ENCODE measurements at regions not wholly inside any gene's neighbourhood (a gene's known extent, or its start where the extent isn't known, plus 50 kb on each side); places are given as distances from the start of the nearest gene placed in this dataset.

DNA sequence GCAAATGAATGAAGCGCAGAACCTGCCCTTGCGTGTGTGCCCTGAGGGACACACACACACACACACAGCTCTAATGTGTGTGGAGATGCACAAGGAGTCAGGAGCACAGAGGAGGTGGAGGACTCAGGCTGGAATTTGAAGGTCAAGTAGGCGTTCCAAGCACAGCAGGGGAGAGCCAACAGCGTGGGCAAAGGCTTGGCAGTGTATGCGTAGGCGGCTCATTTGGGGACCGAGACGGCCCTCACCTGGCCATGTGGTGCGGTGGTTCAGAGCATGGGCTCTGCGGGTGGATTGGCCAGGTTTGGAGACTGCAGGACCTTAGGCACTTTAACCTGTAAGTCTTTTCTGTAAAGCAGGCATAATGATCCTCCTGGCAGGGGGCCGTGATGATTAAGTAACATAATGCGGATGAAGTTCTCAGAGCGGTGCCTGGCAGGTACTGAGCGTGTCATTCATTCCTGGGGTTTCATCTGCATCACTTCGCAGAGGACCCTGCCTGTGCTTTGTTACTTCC, 69.5 kb upstream of the SLC24A4 start:
- TF ChIP-seq SP7 (tag by site-specific recombination; IDR thresholded peaks at IDR 0.05) (peak; percentile 86), ZIC2 (tag by site-specific recombination; IDR thresholded peaks at IDR 0.05) (peak; percentile 81), SP2 (tag by site-specific recombination; IDR thresholded peaks at IDR 0.05) (0 out of 2 replicates have a peak, but pooled peaks have one; percentile 22), ZFHX2 (tag by site-specific recombination; conservative IDR thresholded peaks at IDR 0.05) (peak; percentile 99), ZEB2 (tag by site-specific recombination; IDR thresholded peaks at IDR 0.05) (no peak), ZNF549 (tag by site-specific recombination; IDR thresholded peaks at IDR 0.05) (peak; percentile 62; the same call in 1 of the 2 replicates), KLF8 (tag by site-specific recombination; IDR thresholded peaks at IDR 0.05) (0 out of 2 replicates have a peak, but pooled peaks have one; percentile 22), BCL11A (tag by site-specific recombination; IDR thresholded peaks at IDR 0.05; ENCODE audit: low read depth) (0 out of 2 replicates have a peak, but pooled peaks have one; percentile 28), BCL11B (tag by site-specific recombination; IDR thresholded peaks at IDR 0.05; ENCODE audit: low read depth) (no peak), FEZF1 (tag by site-specific recombination; IDR thresholded peaks at IDR 0.05) (peak; percentile 9; the same call in 1 of the 2 replicates), GLI2 (tag by site-specific recombination; IDR thresholded peaks at IDR 0.05; ENCODE audit: borderline replicate concordance, low read depth) (no peak), ZNF664 (tag by site-specific recombination; IDR thresholded peaks at IDR 0.05) (no peak), GLIS1 (tag by site-specific recombination; IDR thresholded peaks at IDR 0.05) (peak; percentile 95), ZNF24 (tag by site-specific recombination; IDR thresholded peaks at IDR 0.05) (peak; percentile 48; the same call in 1 of the 2 replicates), ZNF521 (tag by site-specific recombination; IDR thresholded peaks at IDR 0.05) (no peak), ZBTB17 (tag by site-specific recombination; IDR thresholded peaks at IDR 0.05) (peak; percentile 60), ZNF600 (tag by site-specific recombination; IDR thresholded peaks at IDR 0.05) (peak; percentile 83), EGR2 (tag by site-specific recombination; IDR thresholded peaks at IDR 0.05; ENCODE audit: low read depth) (peak; percentile 97), GLIS2 (tag by site-specific recombination; IDR thresholded peaks at IDR 0.05) (peak; percentile 51)
- TF ChIP-seq, protein P1, sequence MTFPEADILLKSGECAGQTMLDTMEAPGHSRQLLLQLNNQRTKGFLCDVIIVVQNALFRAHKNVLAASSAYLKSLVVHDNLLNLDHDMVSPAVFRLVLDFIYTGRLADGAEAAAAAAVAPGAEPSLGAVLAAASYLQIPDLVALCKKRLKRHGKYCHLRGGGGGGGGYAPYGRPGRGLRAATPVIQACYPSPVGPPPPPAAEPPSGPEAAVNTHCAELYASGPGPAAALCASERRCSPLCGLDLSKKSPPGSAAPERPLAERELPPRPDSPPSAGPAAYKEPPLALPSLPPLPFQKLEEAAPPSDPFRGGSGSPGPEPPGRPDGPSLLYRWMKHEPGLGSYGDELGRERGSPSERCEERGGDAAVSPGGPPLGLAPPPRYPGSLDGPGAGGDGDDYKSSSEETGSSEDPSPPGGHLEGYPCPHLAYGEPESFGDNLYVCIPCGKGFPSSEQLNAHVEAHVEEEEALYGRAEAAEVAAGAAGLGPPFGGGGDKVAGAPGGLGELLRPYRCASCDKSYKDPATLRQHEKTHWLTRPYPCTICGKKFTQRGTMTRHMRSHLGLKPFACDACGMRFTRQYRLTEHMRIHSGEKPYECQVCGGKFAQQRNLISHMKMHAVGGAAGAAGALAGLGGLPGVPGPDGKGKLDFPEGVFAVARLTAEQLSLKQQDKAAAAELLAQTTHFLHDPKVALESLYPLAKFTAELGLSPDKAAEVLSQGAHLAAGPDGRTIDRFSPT (tag by site-specific recombination; IDR thresholded peaks at IDR 0.05), result 0 out of 2 replicates have a peak, but pooled peaks have one; percentile 14
- TF ChIP-seq, protein P2, sequence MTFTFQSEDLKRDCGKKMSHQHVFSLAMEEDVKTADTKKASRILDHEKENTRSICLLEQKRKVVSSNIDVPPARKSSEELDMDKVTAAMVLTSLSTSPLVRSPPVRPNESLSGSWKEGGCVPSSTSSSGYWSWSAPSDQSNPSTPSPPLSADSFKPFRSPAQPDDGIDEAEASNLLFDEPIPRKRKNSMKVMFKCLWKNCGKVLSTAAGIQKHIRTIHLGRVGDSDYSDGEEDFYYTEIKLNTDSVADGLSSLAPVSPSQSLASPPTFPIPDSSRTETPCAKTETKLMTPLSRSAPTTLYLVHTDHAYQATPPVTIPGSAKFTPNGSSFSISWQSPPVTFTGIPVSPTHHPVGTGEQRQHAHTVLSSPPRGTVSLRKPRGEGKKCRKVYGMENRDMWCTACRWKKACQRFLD (tag by site-specific recombination; IDR thresholded peaks at IDR 0.05), result no peak
- TF ChIP-seq, protein P3, sequence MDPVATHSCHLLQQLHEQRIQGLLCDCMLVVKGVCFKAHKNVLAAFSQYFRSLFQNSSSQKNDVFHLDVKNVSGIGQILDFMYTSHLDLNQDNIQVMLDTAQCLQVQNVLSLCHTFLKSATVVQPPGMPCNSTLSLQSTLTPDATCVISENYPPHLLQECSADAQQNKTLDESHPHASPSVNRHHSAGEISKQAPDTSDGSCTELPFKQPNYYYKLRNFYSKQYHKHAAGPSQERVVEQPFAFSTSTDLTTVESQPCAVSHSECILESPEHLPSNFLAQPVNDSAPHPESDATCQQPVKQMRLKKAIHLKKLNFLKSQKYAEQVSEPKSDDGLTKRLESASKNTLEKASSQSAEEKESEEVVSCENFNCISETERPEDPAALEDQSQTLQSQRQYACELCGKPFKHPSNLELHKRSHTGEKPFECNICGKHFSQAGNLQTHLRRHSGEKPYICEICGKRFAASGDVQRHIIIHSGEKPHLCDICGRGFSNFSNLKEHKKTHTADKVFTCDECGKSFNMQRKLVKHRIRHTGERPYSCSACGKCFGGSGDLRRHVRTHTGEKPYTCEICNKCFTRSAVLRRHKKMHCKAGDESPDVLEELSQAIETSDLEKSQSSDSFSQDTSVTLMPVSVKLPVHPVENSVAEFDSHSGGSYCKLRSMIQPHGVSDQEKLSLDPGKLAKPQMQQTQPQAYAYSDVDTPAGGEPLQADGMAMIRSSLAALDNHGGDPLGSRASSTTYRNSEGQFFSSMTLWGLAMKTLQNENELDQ (tag by site-specific recombination; IDR thresholded peaks at IDR 0.05; ENCODE audit: low read depth), result no peak
- H3K4me3 ChIP-seq (ENCODE audit: low read depth, low read length), result no peak overlapping the region
- no peaks in the 10 kb centered on the region for H3K9me3 ChIP-seq (ENCODE audit: control insufficient read depth, insufficient read depth, low read depth, low read length)
- H3K4me1 ChIP-seq (ENCODE audit: control insufficient read depth, insufficient read depth, low read length), result peaks cover 5% of the 10 kb centered on the region
- no peaks in the 10 kb centered on the region for H3K36me3 ChIP-seq (ENCODE audit: control insufficient read depth in 2 of 2, insufficient read depth in 1 of 2, low read length in 2 of 2)
- H3K27ac ChIP-seq (ENCODE audit: extremely low read depth, low read depth, low read length), result no peak overlapping the region
- ChIA-PET POLR2A (no interaction called here), CTCF (interaction anchor here (0.7 kb wide), 1 partner anchor 61 kb away, joined by 3 read pairs; no protein-coding TSS in a partner anchor)

Data from HEK293 (cell line).